ENCODE measurements at regions not wholly inside any gene's neighbourhood (a gene's known extent, or its start where the extent isn't known, plus 50 kb on each side); places are given as distances from the start of the nearest gene placed in this dataset.
"Not testable (repeated sequence)": the region's sequence is repeated elsewhere in the genome, so short reads cannot be mapped to it uniquely, and the experiment has no call there.

- Histone ChIP-seq H2AFZ (ENCODE audit: low read length) (no peak overlapping the region), H3K4me1 (ENCODE audit: low read length) (no peaks in the 10 kb centered on the region), H3K27me3 (ENCODE audit: low read length) (no peaks in the 10 kb centered on the region), H3K9me3 (ENCODE audit: low read length) (no peaks in the 10 kb centered on the region), H3K4me2 (ENCODE audit: low read depth, low read length, poor library complexity, severe bottlenecking) (no peak overlapping the region), H3K36me3 (ENCODE audit: insufficient read depth, low read length) (no peaks in the 10 kb centered on the region), H3K4me3 (ENCODE audit: low read length) (no peak overlapping the region), H4K20me1 (ENCODE audit: insufficient read depth, low read depth, low read length) (no peaks in the 10 kb centered on the region), H3K9ac (ENCODE audit: low read length) (no peak overlapping the region), H3K79me2 (ENCODE audit: low read length) (no peaks in the 10 kb centered on the region), H3K9me2 (replicated peaks; ENCODE audit: insufficient read depth, low read length) (no peaks in the 10 kb centered on the region), H3K27ac (ENCODE audit: low read length) (no peak overlapping the region)
- DNase-seq, result no peak
These were observed 88.1 kb upstream of the SOX21 start for GRCh38 chr13:94800423-94800822.

- Histone ChIP-seq H3K79me2 (ENCODE audit: low read length) (no peaks in the 10 kb centered on the region), H3K36me3 (ENCODE audit: insufficient read depth, low read length) (no peaks in the 10 kb centered on the region), H3K27ac (ENCODE audit: low read length) (no peak overlapping the region), H3K9ac (ENCODE audit: low read length) (no peak overlapping the region), H3K9me3 (ENCODE audit: low read length) (no peaks in the 10 kb centered on the region), H2AFZ (ENCODE audit: low read length) (no peak overlapping the region), H3K4me1 (ENCODE audit: low read length) (no peaks in the 10 kb centered on the region), H3K9me2 (replicated peaks; ENCODE audit: insufficient read depth, low read length) (no peaks in the 10 kb centered on the region), H3K4me2 (ENCODE audit: low read depth, low read length, poor library complexity, severe bottlenecking) (no peak overlapping the region), H4K20me1 (ENCODE audit: insufficient read depth, low read depth, low read length) (no peaks in the 10 kb centered on the region), H3K4me3 (ENCODE audit: low read length) (no peak overlapping the region), H3K27me3 (ENCODE audit: low read length) (no peaks in the 10 kb centered on the region)
- no peak for DNase-seq
These were observed 87.0 kb upstream of the SOX21 start for GRCh38 chr13:94799299-94799698.

GRCh38 chr13:94798738-94799137 lies 86.4 kb upstream of the SOX21 start:
- no peaks in the 10 kb centered on the region for H4K20me1 ChIP-seq (ENCODE audit: insufficient read depth, low read depth, low read length)
- no peak overlapping the region for H3K9ac ChIP-seq (ENCODE audit: low read length)
- H3K79me2 ChIP-seq (ENCODE audit: low read length), result no peaks in the 10 kb centered on the region
- H3K4me1 ChIP-seq (ENCODE audit: low read length), result no peaks in the 10 kb centered on the region
- no peaks in the 10 kb centered on the region for H3K9me3 ChIP-seq (ENCODE audit: low read length)
- no peak overlapping the region for H2AFZ ChIP-seq (ENCODE audit: low read length)
- H3K36me3 ChIP-seq (ENCODE audit: insufficient read depth, low read length), result no peaks in the 10 kb centered on the region
- no peaks in the 10 kb centered on the region for H3K27me3 ChIP-seq (ENCODE audit: low read length)
- no peak overlapping the region for H3K4me3 ChIP-seq (ENCODE audit: low read length)
- no peak overlapping the region for H3K4me2 ChIP-seq (ENCODE audit: low read depth, low read length, poor library complexity, severe bottlenecking)
- no peak overlapping the region for H3K27ac ChIP-seq (ENCODE audit: low read length)
- DNase-seq, result no peak
- no peaks in the 10 kb centered on the region for H3K9me2 ChIP-seq (replicated peaks; ENCODE audit: insufficient read depth, low read length)

- H3K27me3 ChIP-seq (ENCODE audit: low read length), result no peaks in the 10 kb centered on the region
- no peaks in the 10 kb centered on the region for H3K79me2 ChIP-seq (ENCODE audit: low read length)
- H3K27ac ChIP-seq (ENCODE audit: low read length), result no peak overlapping the region
- H2AFZ ChIP-seq (ENCODE audit: low read length), result no peak overlapping the region
- no peaks in the 10 kb centered on the region for H4K20me1 ChIP-seq (ENCODE audit: insufficient read depth, low read depth, low read length)
- H3K9me2 ChIP-seq (replicated peaks; ENCODE audit: insufficient read depth, low read length), result no peaks in the 10 kb centered on the region
- H3K36me3 ChIP-seq (ENCODE audit: insufficient read depth, low read length), result no peaks in the 10 kb centered on the region
- H3K9ac ChIP-seq (ENCODE audit: low read length), result no peak overlapping the region
- DNase-seq, result no peak
- no peaks in the 10 kb centered on the region for H3K9me3 ChIP-seq (ENCODE audit: low read length)
- H3K4me2 ChIP-seq (ENCODE audit: low read depth, low read length, poor library complexity, severe bottlenecking), result no peak overlapping the region
- H3K4me1 ChIP-seq (ENCODE audit: low read length), result no peaks in the 10 kb centered on the region
- H3K4me3 ChIP-seq (ENCODE audit: low read length), result no peak overlapping the region
These were observed 82.9 kb upstream of the SOX21 start for GRCh38 chr13:94795292-94795691.

GRCh38 chr13:94786246-94786645 lies 73.9 kb upstream of the SOX21 start:
- not testable (repeated sequence) for H3K79me2 ChIP-seq (ENCODE audit: low read length); H3K27me3 ChIP-seq (ENCODE audit: low read length); H3K9me2 ChIP-seq (replicated peaks; ENCODE audit: insufficient read depth, low read length); H3K9me3 ChIP-seq (ENCODE audit: low read length); H3K27ac ChIP-seq (ENCODE audit: low read length); H3K4me3 ChIP-seq (ENCODE audit: low read length); H3K4me2 ChIP-seq (ENCODE audit: low read depth, low read length, poor library complexity, severe bottlenecking); H4K20me1 ChIP-seq (ENCODE audit: insufficient read depth, low read depth, low read length); H2AFZ ChIP-seq (ENCODE audit: low read length); H3K9ac ChIP-seq (ENCODE audit: low read length); DNase-seq; H3K4me1 ChIP-seq (ENCODE audit: low read length); H3K36me3 ChIP-seq (ENCODE audit: insufficient read depth, low read length)

GRCh38 chr13:94784066-94784465 lies 71.7 kb upstream of the SOX21 start:
- Histone ChIP-seq H3K9me3 (ENCODE audit: low read length) (no peaks in the 10 kb centered on the region), H3K9me2 (replicated peaks; ENCODE audit: insufficient read depth, low read length) (no peaks in the 10 kb centered on the region), H3K9ac (ENCODE audit: low read length) (no peak overlapping the region), H3K4me2 (ENCODE audit: low read depth, low read length, poor library complexity, severe bottlenecking) (no peak overlapping the region), H3K4me3 (ENCODE audit: low read length) (no peak overlapping the region), H4K20me1 (ENCODE audit: insufficient read depth, low read depth, low read length) (no peaks in the 10 kb centered on the region), H2AFZ (ENCODE audit: low read length) (no peak overlapping the region), H3K36me3 (ENCODE audit: insufficient read depth, low read length) (no peaks in the 10 kb centered on the region), H3K27me3 (ENCODE audit: low read length) (no peaks in the 10 kb centered on the region), H3K4me1 (ENCODE audit: low read length) (no peaks in the 10 kb centered on the region), H3K27ac (ENCODE audit: low read length) (no peak overlapping the region), H3K79me2 (ENCODE audit: low read length) (no peaks in the 10 kb centered on the region)
- DNase-seq, result no peak

- Histone ChIP-seq H4K20me1 (ENCODE audit: insufficient read depth, low read depth, low read length) (no peaks in the 10 kb centered on the region), H3K4me3 (ENCODE audit: low read length) (no peak overlapping the region), H3K4me2 (ENCODE audit: low read depth, low read length, poor library complexity, severe bottlenecking) (no peak overlapping the region), H3K4me1 (ENCODE audit: low read length) (no peaks in the 10 kb centered on the region), H3K27ac (ENCODE audit: low read length) (no peak overlapping the region), H3K9me3 (ENCODE audit: low read length) (no peaks in the 10 kb centered on the region), H3K9ac (ENCODE audit: low read length) (no peak overlapping the region), H2AFZ (ENCODE audit: low read length) (no peak overlapping the region), H3K79me2 (ENCODE audit: low read length) (no peaks in the 10 kb centered on the region), H3K36me3 (ENCODE audit: insufficient read depth, low read length) (no peaks in the 10 kb centered on the region), H3K9me2 (replicated peaks; ENCODE audit: insufficient read depth, low read length) (no peaks in the 10 kb centered on the region), H3K27me3 (ENCODE audit: low read length) (no peaks in the 10 kb centered on the region)
- no peak for DNase-seq
These were observed 71.1 kb upstream of the SOX21 start for GRCh38 chr13:94783489-94783888.

- H3K27me3 ChIP-seq (ENCODE audit: low read length), result no peaks in the 10 kb centered on the region
- H3K4me1 ChIP-seq (ENCODE audit: low read length), result no peaks in the 10 kb centered on the region
- H3K79me2 ChIP-seq (ENCODE audit: low read length), result no peaks in the 10 kb centered on the region
- H3K27ac ChIP-seq (ENCODE audit: low read length), result no peak overlapping the region
- no peaks in the 10 kb centered on the region for H3K36me3 ChIP-seq (ENCODE audit: insufficient read depth, low read length)
- H3K4me3 ChIP-seq (ENCODE audit: low read length), result no peak overlapping the region
- H2AFZ ChIP-seq (ENCODE audit: low read length), result no peak overlapping the region
- no peak overlapping the region for H3K4me2 ChIP-seq (ENCODE audit: low read depth, low read length, poor library complexity, severe bottlenecking)
- H3K9me2 ChIP-seq (replicated peaks; ENCODE audit: insufficient read depth, low read length), result no peaks in the 10 kb centered on the region
- DNase-seq, result no peak
- H3K9me3 ChIP-seq (ENCODE audit: low read length), result no peaks in the 10 kb centered on the region
- H4K20me1 ChIP-seq (ENCODE audit: insufficient read depth, low read depth, low read length), result no peaks in the 10 kb centered on the region
- no peak overlapping the region for H3K9ac ChIP-seq (ENCODE audit: low read length)
These were observed 68.1 kb upstream of the SOX21 start for GRCh38 chr13:94780421-94780820.

GRCh38 chr13:94778986-94779385 lies 66.6 kb upstream of the SOX21 start:
- Histone ChIP-seq H3K9me3 (ENCODE audit: low read length) (no peaks in the 10 kb centered on the region), H4K20me1 (ENCODE audit: insufficient read depth, low read depth, low read length) (no peaks in the 10 kb centered on the region), H3K9ac (ENCODE audit: low read length) (no peak overlapping the region), H2AFZ (ENCODE audit: low read length) (no peak overlapping the region), H3K9me2 (replicated peaks; ENCODE audit: insufficient read depth, low read length) (no peaks in the 10 kb centered on the region), H3K27me3 (ENCODE audit: low read length) (no peaks in the 10 kb centered on the region), H3K4me3 (ENCODE audit: low read length) (no peak overlapping the region), H3K27ac (ENCODE audit: low read length) (no peak overlapping the region), H3K4me2 (ENCODE audit: low read depth, low read length, poor library complexity, severe bottlenecking) (no peak overlapping the region), H3K79me2 (ENCODE audit: low read length) (no peaks in the 10 kb centered on the region), H3K36me3 (ENCODE audit: insufficient read depth, low read length) (no peaks in the 10 kb centered on the region), H3K4me1 (ENCODE audit: low read length) (no peaks in the 10 kb centered on the region)
- no peak for DNase-seq

All from Karpas-422 (cell line).